WTC11 (cell line): ENCODE measurements at regions not wholly inside any gene's neighbourhood (a gene's known extent, or its start where the extent isn't known, plus 50 kb on each side); places are given as distances from the start of the nearest gene placed in this dataset.
"Not testable (repeated sequence)": the region's sequence is repeated elsewhere in the genome, so short reads cannot be mapped to it uniquely, and the experiment has no call there.

ENCODE experiments used
- ATF1 ChIP-seq: sonication (generic); formaldehyde crosslinking; IDR thresholded peaks from 2 replicates; pipeline ENCODE4 v1.8.1; 2023; ENCODE audit warnings: mild to moderate bottlenecking, moderate library complexity, missing genetic modification reagents
- CTCF ChIP-seq: fragments of 200-600 bp; IDR thresholded peaks from 2 replicates; pipeline ENCODE4 v1.8.0; 2022; ENCODE audit warnings: antibody characterized with exemption
- MYBL2 ChIP-seq: sonication (generic); formaldehyde crosslinking; IDR thresholded peaks from 2 replicates; pipeline ENCODE4 v1.8.1; 2023; ENCODE audit warnings: mild to moderate bottlenecking, moderate library complexity, missing genetic modification reagents
- NR1H2 ChIP-seq: sonication (generic); formaldehyde crosslinking; IDR thresholded peaks from 2 replicates; pipeline ENCODE4 v1.9.0; 2021; ENCODE audit warnings: mild to moderate bottlenecking, moderate library complexity, missing genetic modification reagents
- SMAD4 ChIP-seq: sonication (generic); formaldehyde crosslinking; IDR thresholded peaks from 2 replicates; pipeline ENCODE4 v1.8.0; 2022; ENCODE audit warnings: mild to moderate bottlenecking, missing genetic modification reagents
- TEAD1 ChIP-seq: sonication (generic); formaldehyde crosslinking; IDR thresholded peaks from 2 replicates; pipeline ENCODE4 v1.8.0; 2022; ENCODE audit warnings: mild to moderate bottlenecking, missing genetic modification reagents
- ZNF425 ChIP-seq: fragments of 250-450 bp; sonication (Bioruptor Pico); conservative IDR thresholded peaks from 2 replicates; pipeline ENCODE4 v1.9.0; 2021; ENCODE audit warnings: mild to moderate bottlenecking
- ZNF532 ChIP-seq: fragments of 250-450 bp; sonication (Bioruptor Pico); IDR thresholded peaks from 2 replicates; pipeline ENCODE4 v1.9.0; 2021; ENCODE audit warnings: mild to moderate bottlenecking, borderline replicate concordance

- not testable (repeated sequence) for TF ChIP-seq ATF1 (CRISPR knock-in tag); ZNF532 (CRISPR knock-in tag); SMAD4; CTCF; TEAD1; ZNF425 (CRISPR knock-in tag); MYBL2 (CRISPR knock-in tag); NR1H2 (CRISPR knock-in tag)
Measured at GRCh38 chr12:9515925-9516324, 91.8 kb downstream of the KLRB1 start.
